Right atrium auricular region (tissue), 2 donors: ENCODE measurements at regions not wholly inside any gene's neighbourhood (a gene's known extent, or its start where the extent isn't known, plus 50 kb on each side); places are given as distances from the start of the nearest gene placed in this dataset.

Experiments used
- DNase-seq: peaks from one replicate; pipeline ENCODE4 v3.0.0-alpha.2; 2019; ENCODE audit warnings: low spot score
- H3K27ac ChIP-seq, 2 donors: fragments of 200-600 bp; sonication (generic); 1 replicate in 1 of 2; 2 replicates in 1 of 2; pipeline ENCODE4 v1.5.1; 2016 to 2019
- H3K27me3 ChIP-seq, 2 donors: fragments of 200-600 bp; sonication (generic); one replicate each; pipeline versions ENCODE4 v1.5.1 to v1.6.0; 2017 to 2019
- H3K36me3 ChIP-seq: fragments of 200-600 bp; sonication (generic); one replicate; pipeline ENCODE4 v1.5.1; 2016
- H3K4me1 ChIP-seq, 2 donors: fragments of 200-600 bp; sonication (generic); one replicate each; pipeline versions ENCODE4 v1.5.1 to v1.6.0; 2017 to 2019
- H3K4me3 ChIP-seq, 2 donors: fragments of 200-600 bp; sonication (generic); 1 replicate in 1 of 2; 2 replicates in 1 of 2; pipeline ENCODE4 v1.5.1; 2017 to 2019; ENCODE audit warnings: mild to moderate bottlenecking in 1 of 2, moderate library complexity in 1 of 2
- H3K9me3 ChIP-seq, 2 donors: fragments of 200-600 bp; sonication (generic); one replicate each; pipeline ENCODE4 v1.5.1; 2019
- CTCF ChIP-seq, 2 donors: fragments of 200-600 bp; sonication (generic); IDR thresholded peaks; one replicate each; pipeline ENCODE4 v1.5.1; 2019; ENCODE audit warnings: antibody characterized with exemption in 2 of 2

DNA sequence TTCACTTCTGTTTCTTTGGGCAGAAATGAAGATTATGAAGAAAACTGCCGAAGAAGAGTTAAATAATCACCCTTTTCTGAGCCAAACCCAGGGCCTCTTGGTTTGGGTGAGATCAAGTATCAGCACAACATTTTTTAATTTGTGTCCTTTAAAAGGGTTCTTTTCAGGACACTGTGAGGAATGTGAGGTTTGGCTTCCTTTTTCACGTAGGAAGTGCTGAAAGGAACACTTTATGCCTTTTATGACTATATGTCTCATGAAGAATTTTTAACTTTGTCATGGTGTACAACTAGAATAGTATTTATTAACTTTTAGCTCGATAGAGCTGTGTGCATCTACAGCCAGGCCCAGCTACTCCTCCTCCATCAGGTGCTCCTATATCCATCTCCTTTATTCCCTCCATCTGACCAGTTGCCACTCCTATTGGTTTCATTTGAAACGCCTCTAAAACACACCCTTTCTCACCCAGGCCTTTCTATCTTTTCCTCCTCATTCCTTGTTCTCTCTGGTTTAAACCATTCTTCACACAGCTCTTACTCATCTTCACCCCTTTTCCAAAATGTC lies 103.6 kb upstream of the LRIG3 start:
- Histone ChIP-seq H3K4me1 (no peaks in the 10 kb centered on the region), H3K27ac (no peak overlapping the region), H3K9me3 (no peaks in the 10 kb centered on the region), H3K36me3 (no peaks in the 10 kb centered on the region), H3K4me3 (no peak overlapping the region), H3K27me3 (no peaks in the 10 kb centered on the region)
- DNase-seq = no peak
- TF ChIP-seq CTCF (IDR thresholded peaks at IDR 0.05) = no peak

DNA sequence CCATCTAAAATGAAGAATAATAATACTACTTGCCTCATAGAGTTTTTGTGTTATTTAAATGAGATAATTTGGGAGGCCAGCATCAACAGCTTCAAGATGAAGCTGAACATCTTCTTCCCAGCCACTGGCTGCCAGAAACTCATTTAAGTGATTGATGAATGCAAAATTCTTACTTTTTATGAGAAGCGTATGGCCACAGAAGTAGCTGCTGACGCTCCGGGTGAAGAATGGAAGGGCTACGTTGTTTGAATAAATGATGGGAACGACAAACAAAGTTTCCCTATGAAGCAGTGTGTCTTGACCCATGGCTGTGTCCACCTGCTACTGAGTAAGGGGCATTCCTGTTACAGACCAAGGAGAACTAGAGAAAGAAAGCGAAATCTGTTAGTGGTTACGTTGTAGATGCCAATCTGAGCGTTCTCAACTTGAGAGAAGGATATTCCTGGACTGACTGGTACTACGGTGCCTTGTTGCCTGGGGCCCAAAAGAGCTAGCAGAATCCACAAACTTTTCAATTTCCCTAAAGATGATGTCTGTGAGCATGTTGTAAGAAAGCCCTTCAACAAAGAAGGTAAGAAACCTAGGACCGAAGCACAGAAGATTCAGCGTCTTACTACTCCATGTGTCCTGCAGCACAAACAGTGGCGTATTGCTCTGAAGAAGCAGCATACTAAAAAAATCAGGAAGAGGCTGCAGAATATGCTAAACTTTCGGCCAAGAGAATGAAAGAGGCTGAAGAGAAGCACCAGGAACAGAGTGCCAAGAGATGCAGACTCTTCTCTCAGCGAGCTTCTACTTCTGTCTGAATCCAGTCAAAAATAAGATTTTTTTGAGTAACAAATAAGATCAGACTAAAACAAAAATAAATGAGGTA lies 100.0 kb upstream of the LRIG3 start:
- H3K36me3 ChIP-seq = no peaks in the 10 kb centered on the region
- no peak for DNase-seq
- H3K9me3 ChIP-seq = no peaks in the 10 kb centered on the region
- no peak overlapping the region for H3K27ac ChIP-seq
- no peak for TF ChIP-seq CTCF (IDR thresholded peaks at IDR 0.05)
- no peaks in the 10 kb centered on the region for H3K27me3 ChIP-seq
- H3K4me3 ChIP-seq = no peak overlapping the region
- no peaks in the 10 kb centered on the region for H3K4me1 ChIP-seq

- no peaks in the 10 kb centered on the region for H3K9me3 ChIP-seq
- no peaks in the 10 kb centered on the region for H3K4me1 ChIP-seq
- DNase-seq = no peak
- no peak overlapping the region for H3K27ac ChIP-seq
- H3K36me3 ChIP-seq = no peaks in the 10 kb centered on the region
- H3K27me3 ChIP-seq = no peaks in the 10 kb centered on the region
- no peak for TF ChIP-seq CTCF (IDR thresholded peaks at IDR 0.05)
- no peak overlapping the region for H3K4me3 ChIP-seq
Measured at GRCh38 chr12:59014885-59015284, 94.6 kb upstream of the LRIG3 start.

DNA sequence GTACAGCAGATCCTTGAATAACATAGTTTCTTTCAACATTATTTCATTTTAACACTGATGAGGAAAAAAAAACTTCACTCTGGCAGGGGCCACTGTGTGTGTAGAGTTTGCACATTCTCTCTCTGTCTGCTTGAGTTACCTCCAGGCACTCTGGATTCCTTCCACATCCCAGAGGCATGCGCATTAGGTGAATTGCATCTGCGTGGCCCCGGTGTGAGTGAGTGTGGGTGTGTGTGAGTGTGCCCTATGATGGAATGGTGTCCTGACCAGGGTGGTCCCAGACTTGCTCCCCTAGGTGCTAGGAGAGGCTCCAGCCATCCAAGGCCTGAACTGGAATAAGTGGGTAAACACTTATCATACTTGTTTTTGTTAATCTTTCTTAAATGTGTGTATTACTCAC lies 90.6 kb upstream of the LRIG3 start:
- Histone ChIP-seq H3K9me3 (no peaks in the 10 kb centered on the region), H3K4me3 (no peak overlapping the region), H3K27ac (no peak overlapping the region), H3K4me1 (no peaks in the 10 kb centered on the region), H3K27me3 (no peaks in the 10 kb centered on the region), H3K36me3 (no peaks in the 10 kb centered on the region)
- TF ChIP-seq CTCF (IDR thresholded peaks at IDR 0.05) = no peak
- no peak for DNase-seq

DNA sequence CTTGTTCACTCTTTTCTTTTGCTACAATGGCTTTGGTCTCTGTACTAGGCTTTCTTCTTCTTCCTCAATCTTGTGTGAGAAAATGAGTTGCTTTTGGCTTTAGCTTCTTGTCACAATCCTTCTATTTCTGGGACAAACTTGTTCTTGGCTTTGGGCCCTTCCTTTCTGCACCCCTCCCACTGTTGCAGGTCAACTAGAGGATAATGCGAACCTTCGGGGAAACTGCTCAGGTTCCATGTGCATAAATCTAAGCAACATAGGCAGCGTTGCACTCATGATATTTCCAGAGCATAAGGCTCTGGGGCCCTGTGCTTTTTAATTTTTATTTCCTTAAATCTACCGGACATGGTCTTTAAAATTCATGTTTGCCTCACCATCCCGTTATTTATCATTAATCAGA lies 89.8 kb upstream of the LRIG3 start:
- Histone ChIP-seq H3K36me3 (no peaks in the 10 kb centered on the region), H3K4me1 (no peaks in the 10 kb centered on the region), H3K27ac (no peak overlapping the region), H3K27me3 (no peaks in the 10 kb centered on the region), H3K4me3 (no peak overlapping the region), H3K9me3 (no peaks in the 10 kb centered on the region)
- DNase-seq = no peak
- TF ChIP-seq CTCF (IDR thresholded peaks at IDR 0.05) = no peak
